Activated T-helper 17 cell treated with anti-CD3 and anti-CD28 coated beads, Interleukin-2, amount 50 U/mL, for 72 hours (primary cell): ENCODE measurements at regions not wholly inside any gene's neighbourhood (a gene's known extent, or its start where the extent isn't known, plus 50 kb on each side); places are given as distances from the start of the nearest gene placed in this dataset.
A peak's percentile ranks its signal among the peaks of the same experiment; 100 is the strongest.
"Not testable (repeated sequence)": the region's sequence is repeated elsewhere in the genome, so short reads cannot be mapped to it uniquely, and the experiment has no call there.

Experiments used
- ATAC-seq: fragments of 150-1000 bp; cut with Tn5 transposase; replicated peaks from 2 replicates; pipeline ENCODE4 v1.10.0; 2021; ENCODE audit warnings: mild to moderate bottlenecking, moderate library complexity
- H3K27ac Mint-ChIP-seq: one replicate; pipeline ENCODE4 v1.8.0; 2022; ENCODE audit warnings: mixed read lengths
- H3K27me3 Mint-ChIP-seq: one replicate; pipeline ENCODE4 v1.8.0; 2022; ENCODE audit warnings: mixed read lengths
- H3K36me3 Mint-ChIP-seq: one replicate; pipeline ENCODE4 v1.8.0; 2022; ENCODE audit warnings: low read depth, mild to moderate bottlenecking, mixed read lengths
- H3K4me1 Mint-ChIP-seq: one replicate; pipeline ENCODE4 v1.8.0; 2022; ENCODE audit warnings: mixed read lengths
- H3K4me3 Mint-ChIP-seq: one replicate; pipeline ENCODE4 v1.8.0; 2022; ENCODE audit warnings: mild to moderate bottlenecking, mixed read lengths
- H3K9me3 Mint-ChIP-seq: one replicate; pipeline ENCODE4 v1.8.0; 2022; ENCODE audit warnings: mixed read lengths

GRCh38 chr17:15802917-15803316 is 70.8 kb downstream of the TBC1D26 start:
- not testable (repeated sequence) for H3K36me3 Mint-ChIP-seq, H3K27me3 Mint-ChIP-seq, H3K4me1 Mint-ChIP-seq, H3K27ac Mint-ChIP-seq, ATAC-seq, H3K4me3 Mint-ChIP-seq, H3K9me3 Mint-ChIP-seq

GRCh38 chr17:15806825-15807224 is 74.7 kb downstream of the TBC1D26 start:
- H3K9me3 Mint-ChIP-seq, H3K27ac Mint-ChIP-seq, H3K36me3 Mint-ChIP-seq, ATAC-seq, H3K4me3 Mint-ChIP-seq, H3K27me3 Mint-ChIP-seq, H3K4me1 Mint-ChIP-seq: not testable (repeated sequence)

GRCh38 chr17:15813388-15813787 is 81.3 kb downstream of the TBC1D26 start:
- not testable (repeated sequence) for H3K9me3 Mint-ChIP-seq, H3K27ac Mint-ChIP-seq, H3K4me1 Mint-ChIP-seq, H3K36me3 Mint-ChIP-seq, H3K27me3 Mint-ChIP-seq, ATAC-seq, H3K4me3 Mint-ChIP-seq

GRCh38 chr17:15814003-15814402 is 81.9 kb downstream of the TBC1D26 start:
- not testable (repeated sequence) for H3K4me3 Mint-ChIP-seq, H3K27me3 Mint-ChIP-seq, H3K4me1 Mint-ChIP-seq

GRCh38 chr17:15817861-15818260 is 85.8 kb downstream of the TBC1D26 start:
- H3K27me3 Mint-ChIP-seq, H3K36me3 Mint-ChIP-seq, ATAC-seq, H3K4me3 Mint-ChIP-seq, H3K27ac Mint-ChIP-seq, H3K4me1 Mint-ChIP-seq, H3K9me3 Mint-ChIP-seq: not testable (repeated sequence)

More at GRCh38 chr17:15814003-15814402, 81.9 kb downstream of the TBC1D26 start:
- not testable (repeated sequence) for H3K9me3 Mint-ChIP-seq, ATAC-seq, H3K36me3 Mint-ChIP-seq, H3K27ac Mint-ChIP-seq

GRCh38 chr17:15822280-15822679 is 90.2 kb downstream of the TBC1D26 start:
- not testable (repeated sequence) for H3K4me3 Mint-ChIP-seq, H3K27me3 Mint-ChIP-seq

GRCh38 chr17:15828727-15829314 is 96.7 kb downstream of the TBC1D26 start:
- H3K27me3 Mint-ChIP-seq, H3K9me3 Mint-ChIP-seq, H3K4me1 Mint-ChIP-seq, H3K4me3 Mint-ChIP-seq, H3K27ac Mint-ChIP-seq, H3K36me3 Mint-ChIP-seq: not testable (repeated sequence)
- ATAC-seq = peak; percentile 75

More at GRCh38 chr17:15822280-15822679, 90.2 kb downstream of the TBC1D26 start:
- not testable (repeated sequence) for ATAC-seq, H3K36me3 Mint-ChIP-seq, H3K4me1 Mint-ChIP-seq, H3K27ac Mint-ChIP-seq, H3K9me3 Mint-ChIP-seq

- not testable (repeated sequence) for ATAC-seq, H3K36me3 Mint-ChIP-seq
These were observed 98.1 kb downstream of the TBC1D26 start for GRCh38 chr17:15830221-15830620.

GRCh38 chr17:15831182-15831581 is 99.1 kb downstream of the TBC1D26 start:
- H3K27me3 Mint-ChIP-seq, H3K27ac Mint-ChIP-seq, H3K36me3 Mint-ChIP-seq, H3K9me3 Mint-ChIP-seq, H3K4me1 Mint-ChIP-seq: not testable (repeated sequence)
- peak; percentile 94 for ATAC-seq
- peak overlapping the region; percentile 29 for H3K4me3 Mint-ChIP-seq

More at GRCh38 chr17:15830221-15830620, 98.1 kb downstream of the TBC1D26 start:
- not testable (repeated sequence) for H3K27ac Mint-ChIP-seq, H3K4me1 Mint-ChIP-seq, H3K9me3 Mint-ChIP-seq, H3K27me3 Mint-ChIP-seq, H3K4me3 Mint-ChIP-seq

- not testable (repeated sequence) for H3K4me1 Mint-ChIP-seq, H3K9me3 Mint-ChIP-seq, H3K36me3 Mint-ChIP-seq, H3K4me3 Mint-ChIP-seq, H3K27me3 Mint-ChIP-seq, H3K27ac Mint-ChIP-seq
- peak; percentile 8 for ATAC-seq
These were observed 100.9 kb downstream of the TBC1D26 start for GRCh38 chr17:15832921-15833480.

GRCh38 chr17:15833890-15834289 is 101.8 kb downstream of the TBC1D26 start:
- not testable (repeated sequence) for ATAC-seq, H3K4me3 Mint-ChIP-seq, H3K36me3 Mint-ChIP-seq, H3K27ac Mint-ChIP-seq, H3K4me1 Mint-ChIP-seq, H3K27me3 Mint-ChIP-seq, H3K9me3 Mint-ChIP-seq

- H3K9me3 Mint-ChIP-seq, H3K36me3 Mint-ChIP-seq, ATAC-seq: not testable (repeated sequence)
These were observed 103.4 kb downstream of the TBC1D26 start for GRCh38 chr17:15835481-15835880.

GRCh38 chr17:15836249-15836982 is 104.3 kb downstream of the TBC1D26 start:
- not testable (repeated sequence) for H3K9me3 Mint-ChIP-seq, H3K4me3 Mint-ChIP-seq, ATAC-seq, H3K27me3 Mint-ChIP-seq, H3K4me1 Mint-ChIP-seq, H3K27ac Mint-ChIP-seq, H3K36me3 Mint-ChIP-seq

More at GRCh38 chr17:15835481-15835880, 103.4 kb downstream of the TBC1D26 start:
- not testable (repeated sequence) for H3K27me3 Mint-ChIP-seq, H3K27ac Mint-ChIP-seq, H3K4me1 Mint-ChIP-seq, H3K4me3 Mint-ChIP-seq

- H3K4me3 Mint-ChIP-seq, ATAC-seq, H3K36me3 Mint-ChIP-seq, H3K4me1 Mint-ChIP-seq, H3K27me3 Mint-ChIP-seq, H3K9me3 Mint-ChIP-seq, H3K27ac Mint-ChIP-seq: not testable (repeated sequence)
These were observed 104.9 kb downstream of the TBC1D26 start for GRCh38 chr17:15836991-15837390.

GRCh38 chr17:15847447-15848229 is 97.3 kb upstream of the ADORA2B start:
- not testable (repeated sequence) for H3K27ac Mint-ChIP-seq, H3K9me3 Mint-ChIP-seq, H3K4me3 Mint-ChIP-seq, H3K4me1 Mint-ChIP-seq, H3K27me3 Mint-ChIP-seq, ATAC-seq, H3K36me3 Mint-ChIP-seq
